K562 (cell line): ENCODE measurements at regions not wholly inside any gene's neighbourhood (a gene's known extent, or its start where the extent isn't known, plus 50 kb on each side); places are given as distances from the start of the nearest gene placed in this dataset.

ENCODE experiments used
- ARID3A ChIP-seq: IDR thresholded peaks from 2 replicates; pipeline ENCODE4 v1.6.1; 2012; ENCODE audit warnings: low read depth, low read length, improper control_type of control experiment, borderline replicate concordance
- ATF3 ChIP-seq, 2 experiments: fragments of 450-650 bp in 1 of 2; sonication (generic) in 1 of 2; formaldehyde crosslinking in 1 of 2; IDR thresholded peaks in 1 of 2; conservative IDR thresholded peaks in 1 of 2; 2 replicates each; pipeline versions ENCODE4 v1.6.1 to v1.8.1; 2016 to 2023; ENCODE audit warnings: mild to moderate bottlenecking in 2 of 2, moderate library complexity in 2 of 2, inconsistent platforms in 1 of 2, missing genetic modification reagents in 1 of 2
- BACH1 ChIP-seq: fragments of 200-800 bp; sonication (Bioruptor generic); IDR thresholded peaks from 2 replicates; pipeline ENCODE4 v1.6.1; 2016; ENCODE audit warnings: missing genetic modification characterization, missing compliant biosample characterization
- CBFA2T3 ChIP-seq: fragments of 450-650 bp; IDR thresholded peaks from 2 replicates; pipeline ENCODE4 v1.6.1; 2017
- CTCF ChIP-seq, 3 experiments: IDR thresholded peaks in 2 of 3; conservative IDR thresholded peaks in 1 of 3; 2 replicates each; pipeline ENCODE4 v1.5.1; 2011 to 2012; ENCODE audit warnings: low read length in 3 of 3, mild to moderate bottlenecking in 3 of 3, control low read depth in 2 of 3, improper control_type of control experiment in 1 of 3, inconsistent platforms in 1 of 3, low read depth in 1 of 3, mixed read lengths in 1 of 3, moderate library complexity in 1 of 3; ENCODE audit not compliant: insufficient read depth in 2 of 3
- GATA2 ChIP-seq: sonication (generic); formaldehyde crosslinking; IDR thresholded peaks from 2 replicates; pipeline ENCODE4 v1.4.0; 2020; ENCODE audit warnings: mild to moderate bottlenecking, missing genetic modification reagents
- HDAC1 ChIP-seq, 2 experiments: fragments of 450-650 bp; IDR thresholded peaks; 2 replicates each; pipeline ENCODE4 v1.6.1; 2016 to 2017; ENCODE audit warnings: inconsistent platforms in 1 of 2, mild to moderate bottlenecking in 1 of 2, moderate library complexity in 1 of 2
- NBN ChIP-seq: fragments of 450-650 bp; IDR thresholded peaks from 2 replicates; pipeline ENCODE4 v1.6.1; 2016; ENCODE audit warnings: low read depth, mild to moderate bottlenecking
- PCBP2 ChIP-seq: fragments of 200-400 bp; formaldehyde crosslinking; IDR thresholded peaks from 2 replicates; pipeline ENCODE4 v1.6.1; 2018; ENCODE audit warnings: low read length, low read depth, mild to moderate bottlenecking, moderate library complexity; ENCODE audit not compliant: poor library complexity, severe bottlenecking
- SMARCA4 ChIP-seq: fragments of 450-650 bp; IDR thresholded peaks from 2 replicates; pipeline ENCODE4 v1.6.1; 2016
- SMARCE1 ChIP-seq: fragments of 450-650 bp; IDR thresholded peaks from 2 replicates; pipeline ENCODE4 v1.7.1; 2016; ENCODE audit warnings: mild to moderate bottlenecking
- SPI1 ChIP-seq: IDR thresholded peaks from 2 replicates; pipeline ENCODE4 v1.6.1; 2011; ENCODE audit warnings: low read depth, low read length, control low read depth, borderline replicate concordance
- TBL1XR1 ChIP-seq, 2 experiments: IDR thresholded peaks; 2 replicates each; pipeline ENCODE4 v1.6.1; 2012; ENCODE audit warnings: improper control_type of control experiment in 2 of 2, low read length in 2 of 2, mild to moderate bottlenecking in 1 of 2
- TCF3 ChIP-seq: sonication (generic); formaldehyde crosslinking; IDR thresholded peaks from 2 replicates; pipeline ENCODE4 v1.4.0; 2020; ENCODE audit warnings: mild to moderate bottlenecking, missing genetic modification reagents
- TCF7L2 ChIP-seq: fragments of 150-350 bp; IDR thresholded peaks from 2 replicates; pipeline ENCODE4 v1.6.1; 2016; ENCODE audit warnings: low read depth, mild to moderate bottlenecking, low read length, moderate library complexity
- TGIF2 ChIP-seq: sonication (generic); formaldehyde crosslinking; IDR thresholded peaks from 2 replicates; pipeline ENCODE4 v1.8.1; 2022; ENCODE audit warnings: mild to moderate bottlenecking, missing genetic modification reagents, moderate library complexity
- TRIM25 ChIP-seq: fragments of 450-650 bp; IDR thresholded peaks from 2 replicates; pipeline ENCODE4 v1.7.0; 2016; ENCODE audit warnings: borderline replicate concordance
- ZKSCAN3 ChIP-seq: fragments of 250-450 bp; sonication (Bioruptor Pico); IDR thresholded peaks from 2 replicates; pipeline ENCODE4 v1.4.0; 2020
- ZNF512 ChIP-seq: IDR thresholded peaks from 2 replicates; pipeline ENCODE4 v1.6.1; 2016; ENCODE audit warnings: missing genetic modification characterization, missing compliant biosample characterization

- TF ChIP-seq HDAC1 (IDR thresholded peaks at IDR 0.05) (peak in 1 of 2 experiments; percentile 97; a peak in 2 of 4 replicates), PCBP2 (no peak), ATF3 (IDR thresholded peaks at IDR 0.05) (peak; percentile 82), ATF3 (CRISPR knock-in tag; conservative IDR thresholded peaks at IDR 0.05) (no peak), ARID3A (peak; percentile 49; the same call in 1 of the 2 replicates), SMARCA4 (peak; percentile 87), GATA2 (CRISPR knock-in tag) (peak; percentile 49; the same call in 1 of the 2 replicates), CTCF (IDR thresholded peaks at IDR 0.05 in 2 of 3, conservative IDR thresholded peaks at IDR 0.05 in 1 of 3; ENCODE audit: insufficient read depth in 2 of 3, low read depth in 1 of 3, low read length in 3 of 3) (no peak), CBFA2T3 (peak; percentile 78), ZNF512 (tag) (no peak), TBL1XR1 (IDR thresholded peaks at IDR 0.05; ENCODE audit: low read length in 2 of 2) (peak in 1 of 2 experiments; percentile 69; a peak in 2 of 4 replicates), ZKSCAN3 (CRISPR knock-in tag) (no peak), SMARCE1 (peak; percentile 93; the same call in 1 of the 2 replicates), NBN (peak; percentile 82; the same call in 1 of the 2 replicates), TGIF2 (CRISPR knock-in tag) (no peak), BACH1 (tag) (peak; percentile 99), TCF7L2 (no peak), SPI1 (no peak), TCF3 (CRISPR knock-in tag) (peak; percentile 65), TRIM25 (no peak)
Measured at GRCh38 chr21:39094847-39095579, 88.2 kb downstream of the PSMG1 start (continued).
